ENCODE measurements at regions not wholly inside any gene's neighbourhood (a gene's known extent, or its start where the extent isn't known, plus 50 kb on each side); places are given as distances from the start of the nearest gene placed in this dataset.

DNA sequence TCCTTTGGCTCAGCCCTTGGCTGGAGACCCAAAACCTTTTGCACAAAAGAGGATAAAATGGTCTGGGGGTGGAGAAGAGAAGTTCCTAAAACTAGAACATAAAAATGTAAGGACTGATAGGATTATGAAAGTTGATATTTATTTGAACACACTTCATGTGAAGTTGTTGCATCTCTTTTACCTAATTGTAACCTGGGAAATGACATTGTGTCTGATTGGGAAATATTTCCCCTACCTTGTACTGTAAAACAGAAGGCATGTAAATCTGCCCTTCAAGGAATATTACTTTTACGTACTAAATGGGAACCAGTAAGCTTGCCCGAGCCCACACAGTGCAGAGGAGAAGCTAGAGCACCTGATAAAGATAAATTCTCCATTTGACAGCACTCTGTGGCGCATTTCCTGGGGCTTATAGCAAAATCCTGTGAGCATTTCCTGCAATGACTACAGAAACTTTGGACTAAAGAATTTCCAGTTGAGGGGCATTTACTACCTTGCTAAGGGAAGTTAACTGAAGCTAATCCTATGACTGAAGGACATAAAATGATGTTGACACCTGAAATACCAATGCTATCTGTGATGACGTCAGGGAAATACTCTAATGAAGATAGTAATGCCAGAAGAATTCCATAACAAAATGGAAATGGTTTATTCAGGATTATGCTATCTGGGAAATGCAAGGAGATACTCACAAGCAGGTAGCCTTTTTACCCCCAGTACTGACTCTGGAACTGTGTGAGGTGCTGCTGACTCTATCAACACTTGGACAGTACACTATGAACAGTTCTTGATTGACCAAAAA is 78.3 kb upstream of the LIFR start:
- no peak overlapping the region for H2BK5ac ChIP-seq (ENCODE audit: insufficient read length, low read length)
- H3K4me1 Mint-ChIP-seq, result no peaks in the 10 kb centered on the region
- TF ChIP-seq, protein P1, sequence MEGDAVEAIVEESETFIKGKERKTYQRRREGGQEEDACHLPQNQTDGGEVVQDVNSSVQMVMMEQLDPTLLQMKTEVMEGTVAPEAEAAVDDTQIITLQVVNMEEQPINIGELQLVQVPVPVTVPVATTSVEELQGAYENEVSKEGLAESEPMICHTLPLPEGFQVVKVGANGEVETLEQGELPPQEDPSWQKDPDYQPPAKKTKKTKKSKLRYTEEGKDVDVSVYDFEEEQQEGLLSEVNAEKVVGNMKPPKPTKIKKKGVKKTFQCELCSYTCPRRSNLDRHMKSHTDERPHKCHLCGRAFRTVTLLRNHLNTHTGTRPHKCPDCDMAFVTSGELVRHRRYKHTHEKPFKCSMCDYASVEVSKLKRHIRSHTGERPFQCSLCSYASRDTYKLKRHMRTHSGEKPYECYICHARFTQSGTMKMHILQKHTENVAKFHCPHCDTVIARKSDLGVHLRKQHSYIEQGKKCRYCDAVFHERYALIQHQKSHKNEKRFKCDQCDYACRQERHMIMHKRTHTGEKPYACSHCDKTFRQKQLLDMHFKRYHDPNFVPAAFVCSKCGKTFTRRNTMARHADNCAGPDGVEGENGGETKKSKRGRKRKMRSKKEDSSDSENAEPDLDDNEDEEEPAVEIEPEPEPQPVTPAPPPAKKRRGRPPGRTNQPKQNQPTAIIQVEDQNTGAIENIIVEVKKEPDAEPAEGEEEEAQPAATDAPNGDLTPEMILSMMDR (conservative IDR thresholded peaks at IDR 0.05), result no peak

More for the DNA sequence above, 78.3 kb upstream of the LIFR start:
- peaks cover 2% of the 10 kb centered on the region for H3K27me3 Mint-ChIP-seq (ENCODE audit: low read depth)
- H3K4me1 ChIP-seq (ENCODE audit: insufficient read depth, low read length), result no peaks in the 10 kb centered on the region
- peaks cover 6 to 30% (median 16%) of the 10 kb centered on the region in 3 experiments for H3K36me3 Mint-ChIP-seq (ENCODE audit: insufficient read depth in 1 of 3, low read depth in 3 of 3)
- H3K79me1 ChIP-seq (ENCODE audit: insufficient read depth, low read depth, low read length, poor library complexity, severe bottlenecking), result no peaks in the 10 kb centered on the region
- no peak overlapping the region for H3K27ac ChIP-seq (ENCODE audit: insufficient read length, low read depth, low read length)
- H4K8ac ChIP-seq (replicated peaks; ENCODE audit: insufficient read length, low read depth, low read length), result no peak overlapping the region
- no CpG with 5 or more reads among the region's 4 CpGs for WGBS (ENCODE audit: extremely low coverage, insufficient read length, low lambda C conversion rate)
- no peak overlapping the region for H3K27ac Mint-ChIP-seq
- no peaks in the 10 kb centered on the region for H3K23me2 ChIP-seq (ENCODE audit: insufficient read length, low read depth, low read length, poor library complexity, severe bottlenecking)
- H3K18ac ChIP-seq (ENCODE audit: insufficient read length, low read depth, low read length), result no peak overlapping the region
- H3K14ac ChIP-seq (ENCODE audit: insufficient read depth, low read length), result no peak overlapping the region
- H3T11ph ChIP-seq (ENCODE audit: low read length), result no peak overlapping the region
- no peak overlapping the region for H4K5ac ChIP-seq (ENCODE audit: insufficient read length, low read depth, low read length)
- no peak overlapping the region for H3K4ac ChIP-seq (ENCODE audit: low read depth, low read length)
- DNase-seq, result no peak
- H2AK5ac ChIP-seq (ENCODE audit: insufficient read length, low read length), result no peak overlapping the region
- no peak overlapping the region for H4K91ac ChIP-seq (ENCODE audit: insufficient read length, low read depth, low read length)
- peaks cover 29 to 31% of the 10 kb centered on the region in 2 experiments for H3K9me3 Mint-ChIP-seq
- H3K79me2 ChIP-seq (ENCODE audit: insufficient read depth, low read length), result no peaks in the 10 kb centered on the region
- no peak overlapping the region for H3K9ac ChIP-seq (ENCODE audit: extremely low read depth, insufficient read length, low read length)
- H3K27me3 ChIP-seq (ENCODE audit: insufficient read depth, low read length), result no peaks in the 10 kb centered on the region
- no peak overlapping the region for H3K56ac ChIP-seq (ENCODE audit: insufficient read length, low read depth, low read length)
- no peaks in the 10 kb centered on the region for H4K20me1 ChIP-seq (ENCODE audit: control insufficient read depth, insufficient read depth, insufficient read length)
- no peak overlapping the region for H2BK120ac ChIP-seq (ENCODE audit: low read depth, low read length, poor library complexity, severe bottlenecking)
- H3K9me3 ChIP-seq (ENCODE audit: control insufficient read depth, low read depth, low read length), result peaks cover 10% of the 10 kb centered on the region
- no peak overlapping the region for H3K23ac ChIP-seq (ENCODE audit: insufficient read length, low read depth, low read length)
- H3K4me2 ChIP-seq (ENCODE audit: insufficient read depth, insufficient read length, low read length), result no peak overlapping the region
- no peak overlapping the region for H3K4me3 Mint-ChIP-seq
- no peak overlapping the region for H2BK20ac ChIP-seq (ENCODE audit: low read depth, low read length, poor library complexity, severe bottlenecking)
- no peak overlapping the region for H2BK12ac ChIP-seq (ENCODE audit: insufficient read length, low read depth, low read length)
- no peak overlapping the region for H2AFZ ChIP-seq (ENCODE audit: low read length)
- H2BK15ac ChIP-seq (ENCODE audit: low read depth, low read length), result no peak overlapping the region

Measured in H9 (cell line).